ENCODE measurements at regions not wholly inside any gene's neighbourhood (a gene's known extent, or its start where the extent isn't known, plus 50 kb on each side); places are given as distances from the start of the nearest gene placed in this dataset.

- CTCF ChIA-PET, result interaction anchor here (2.0 to 2.1 kb wide), 2 partner anchors 12 to 14 kb away, joined by 10 to 13 read pairs; no protein-coding TSS in a partner anchor
- TF ChIP-seq CTCF (IDR thresholded peaks at IDR 0.05; ENCODE audit: insufficient read depth, low read length, missing control alignments), result no peak
- POLR2A ChIA-PET, result no interaction called here
- H3K4me3 ChIP-seq (ENCODE audit: low read depth, low read length), result no peak overlapping the region
- DNase-seq (ENCODE audit: low read depth, low spot score), result no peak
Measured at GRCh38 chr3:178422406-178422805, 113.8 kb upstream of the KCNMB2 start.

GRCh38 chr3:178428037-178428436 lies 108.2 kb upstream of the KCNMB2 start:
- TF ChIP-seq CTCF (IDR thresholded peaks at IDR 0.05; ENCODE audit: insufficient read depth, low read length, missing control alignments), result no peak
- ChIA-PET POLR2A (interaction anchor here (0.6 kb wide), 1 partner anchor 11 kb away, joined by 3 read pairs; no protein-coding TSS in a partner anchor), CTCF (interaction anchor here (1.1 kb wide), 2 partner anchors 8 to 571 kb away, joined by 3 read pairs; no protein-coding TSS in a partner anchor)
- H3K4me3 ChIP-seq (ENCODE audit: low read depth, low read length), result no peak overlapping the region
- no peak for DNase-seq (ENCODE audit: low read depth, low spot score)

GRCh38 chr3:178434206-178434805 lies 101.9 kb upstream of the KCNMB2 start:
- CTCF ChIA-PET, result interaction anchor here (0.7 to 9.4 kb wide), 11 partner anchors 9 to 887 kb away, joined by 3 to 96 read pairs (median 6); no protein-coding TSS in a partner anchor
- POLR2A ChIA-PET, result no interaction called here
- no peak for TF ChIP-seq CTCF (IDR thresholded peaks at IDR 0.05; ENCODE audit: insufficient read depth, low read length, missing control alignments)
- no peak for DNase-seq (ENCODE audit: low read depth, low spot score)
- no peak overlapping the region for H3K4me3 ChIP-seq (ENCODE audit: low read depth, low read length)

- ChIA-PET CTCF (interaction anchor here (0.6 to 9.4 kb wide), 18 partner anchors 8 to 885 kb away, joined by 3 to 96 read pairs (median 5); no protein-coding TSS in a partner anchor), POLR2A (no interaction called here)
- DNase-seq (ENCODE audit: low read depth, low spot score), result no peak
- no peak for TF ChIP-seq CTCF (IDR thresholded peaks at IDR 0.05; ENCODE audit: insufficient read depth, low read length, missing control alignments)
- H3K4me3 ChIP-seq (ENCODE audit: low read depth, low read length), result no peak overlapping the region
Measured at GRCh38 chr3:178435575-178435974, 100.7 kb upstream of the KCNMB2 start.

- POLR2A ChIA-PET, result no interaction called here
- H3K4me3 ChIP-seq (ENCODE audit: low read depth, low read length), result no peak overlapping the region
- peak; percentile 19 for TF ChIP-seq CTCF (IDR thresholded peaks at IDR 0.05; ENCODE audit: insufficient read depth, low read length, missing control alignments)
- CTCF ChIA-PET, result interaction anchor here (0.8 to 9.4 kb wide), 18 partner anchors 8 to 884 kb away, joined by 3 to 96 read pairs (median 4); no protein-coding TSS in a partner anchor
- no peak for DNase-seq (ENCODE audit: low read depth, low spot score)
Measured at GRCh38 chr3:178436773-178437172, 99.5 kb upstream of the KCNMB2 start.

- H3K4me3 ChIP-seq (ENCODE audit: low read depth, low read length), result no peak overlapping the region
- ChIA-PET CTCF (interaction anchor here (0.8 to 9.4 kb wide), 13 partner anchors 10 to 884 kb away, joined by 3 to 96 read pairs (median 6); no protein-coding TSS in a partner anchor), POLR2A (no interaction called here)
- TF ChIP-seq CTCF (IDR thresholded peaks at IDR 0.05; ENCODE audit: insufficient read depth, low read length, missing control alignments), result no peak
- no peak for DNase-seq (ENCODE audit: low read depth, low spot score)
Measured at GRCh38 chr3:178437236-178437635, 99.0 kb upstream of the KCNMB2 start.

Data from AG04449 (cell line).